ENCODE measurements at regions not wholly inside any gene's neighbourhood (a gene's known extent, or its start where the extent isn't known, plus 50 kb on each side); places are given as distances from the start of the nearest gene placed in this dataset.

- H3K27me3 ChIP-seq (ENCODE audit: control insufficient read depth, extremely low read depth, insufficient read depth, low read length): no peaks in the 10 kb centered on the region
- peak overlapping the region; percentile 64 for H2AFZ ChIP-seq (ENCODE audit: control insufficient read depth, low read length)
- peak overlapping the region; percentile 6 for H3K4me2 ChIP-seq (ENCODE audit: control insufficient read depth, extremely low read depth, insufficient read depth, low read depth, low read length)
- no peaks in the 10 kb centered on the region for H3K79me2 ChIP-seq (ENCODE audit: control insufficient read depth, insufficient read depth, low read length)
- TF ChIP-seq CTCF (optimal IDR thresholded peaks at IDR 0.05 in 1 of 3, IDR thresholded peaks at IDR 0.05 in 1 of 3, conservative IDR thresholded peaks at IDR 0.05 in 1 of 3; ENCODE audit: extremely low read depth in 1 of 3, insufficient read depth in 2 of 3, low read length in 3 of 3) (no peak), EZH2 (IDR thresholded peaks at IDR 0.05; ENCODE audit: low read length) (no peak)
- H3K9me1 ChIP-seq (ENCODE audit: control insufficient read depth, extremely low read depth, insufficient read depth, low read length): no peaks in the 10 kb centered on the region
- H3K36me3 ChIP-seq (ENCODE audit: control insufficient read depth in 2 of 2, extremely low read depth in 1 of 2, insufficient read depth in 2 of 2, low read length in 2 of 2): no peaks in the 10 kb centered on the region
- DNase-seq (ENCODE audit: low read depth, low spot score): no peak
- H3K4me3 ChIP-seq (ENCODE audit: control insufficient read depth in 2 of 3, extremely low read depth in 1 of 3, insufficient read depth in 2 of 3, low read depth in 1 of 3, low read length in 3 of 3): no peak overlapping the region
- no peaks in the 10 kb centered on the region for H3K9me3 ChIP-seq (ENCODE audit: control insufficient read depth, low read depth, low read length)
- H3K4me1 ChIP-seq (ENCODE audit: control insufficient read depth, extremely low read depth, insufficient read depth, low read length): peaks cover 27% of the 10 kb centered on the region
- H3K27ac ChIP-seq (ENCODE audit: control insufficient read depth, insufficient read depth, low read length): peak overlapping the region; percentile 2
- FAIRE-seq: peak; percentile 13
- dilution Hi-C loops (cut with MboI; ENCODE audit: extremely low pct_ligation_motif_present, low sequenced_read_pairs): no loop called here
- H3K9ac ChIP-seq (ENCODE audit: control insufficient read depth, extremely low read depth, insufficient read depth, low read length): peak overlapping the region; percentile 34
- no peaks in the 10 kb centered on the region for H4K20me1 ChIP-seq (ENCODE audit: control insufficient read depth, extremely low read depth, insufficient read depth, low read length)
Measured at GRCh38 chr12:124715121-124715990, 147.9 kb upstream of the NCOR2 start.

- FAIRE-seq: no peak
- H3K36me3 ChIP-seq (ENCODE audit: control insufficient read depth in 2 of 2, extremely low read depth in 1 of 2, insufficient read depth in 2 of 2, low read length in 2 of 2): no peaks in the 10 kb centered on the region
- H2AFZ ChIP-seq (ENCODE audit: control insufficient read depth, low read length): peak overlapping the region; percentile 67
- H3K27ac ChIP-seq (ENCODE audit: control insufficient read depth, insufficient read depth, low read length): peak overlapping the region; percentile 71
- no peaks in the 10 kb centered on the region for H3K27me3 ChIP-seq (ENCODE audit: control insufficient read depth, extremely low read depth, insufficient read depth, low read length)
- peak overlapping the region in 2 of 3 experiments; percentile 41 to 57 for H3K4me3 ChIP-seq (ENCODE audit: control insufficient read depth in 2 of 3, extremely low read depth in 1 of 3, insufficient read depth in 2 of 3, low read depth in 1 of 3, low read length in 3 of 3)
- peak overlapping the region; percentile 74 for H3K9ac ChIP-seq (ENCODE audit: control insufficient read depth, extremely low read depth, insufficient read depth, low read length)
- TF ChIP-seq CTCF (optimal IDR thresholded peaks at IDR 0.05 in 1 of 3, IDR thresholded peaks at IDR 0.05 in 1 of 3, conservative IDR thresholded peaks at IDR 0.05 in 1 of 3; ENCODE audit: extremely low read depth in 1 of 3, insufficient read depth in 2 of 3, low read length in 3 of 3) (no peak), EZH2 (IDR thresholded peaks at IDR 0.05; ENCODE audit: low read length) (no peak)
- no peaks in the 10 kb centered on the region for H3K9me1 ChIP-seq (ENCODE audit: control insufficient read depth, extremely low read depth, insufficient read depth, low read length)
- no peaks in the 10 kb centered on the region for H3K9me3 ChIP-seq (ENCODE audit: control insufficient read depth, low read depth, low read length)
- no peaks in the 10 kb centered on the region for H4K20me1 ChIP-seq (ENCODE audit: control insufficient read depth, extremely low read depth, insufficient read depth, low read length)
- peak overlapping the region; percentile 88 for H3K4me2 ChIP-seq (ENCODE audit: control insufficient read depth, extremely low read depth, insufficient read depth, low read depth, low read length)
- dilution Hi-C loops (cut with MboI; ENCODE audit: extremely low pct_ligation_motif_present, low sequenced_read_pairs): no loop called here
- peaks cover 21% of the 10 kb centered on the region for H3K4me1 ChIP-seq (ENCODE audit: control insufficient read depth, extremely low read depth, insufficient read depth, low read length)
- no peak for DNase-seq (ENCODE audit: low read depth, low spot score)
- no peaks in the 10 kb centered on the region for H3K79me2 ChIP-seq (ENCODE audit: control insufficient read depth, insufficient read depth, low read length)
Measured at GRCh38 chr12:124713436-124714082, 146.1 kb upstream of the NCOR2 start.
